Head of caudate nucleus (tissue), 42 donors: ENCODE measurements at regions not wholly inside any gene's neighbourhood (a gene's known extent, or its start where the extent isn't known, plus 50 kb on each side); places are given as distances from the start of the nearest gene placed in this dataset.

Experiments used
- DNase-seq, 42 donors: peaks; one replicate each; pipeline versions ENCODE4 v3.0.0 to v3.0.0-alpha.2; 2020 to 2021; ENCODE audit warnings: mixed read lengths in 7 of 42
- intact Hi-C: fragments of 100-400 bp; cut with DNase I; formaldehyde crosslinking; loops from one replicate; pipeline ENCODE4 v1.15.0; 2022

- intact Hi-C loops, result no loop called here
- DNase-seq, result no peak
These were observed 186.1 kb downstream of the AASDHPPT start for GRCh38 chr11:106263527-106263926.

- DNase-seq, result no peak
- intact Hi-C loops, result no loop called here
These were observed 193.6 kb downstream of the AASDHPPT start for GRCh38 chr11:106271086-106271485.

- DNase-seq, result no peak
- intact Hi-C loops, result no loop called here
These were observed 194.2 kb downstream of the AASDHPPT start for GRCh38 chr11:106271686-106272085.

GRCh38 chr11:106275151-106275550, 197.7 kb downstream of the AASDHPPT start:
- intact Hi-C loops, result no loop called here
- DNase-seq, result no peak

GRCh38 chr11:106276126-106276525, 198.7 kb downstream of the AASDHPPT start:
- intact Hi-C loops, result no loop called here
- DNase-seq, result no peak

- intact Hi-C loops, result no loop called here
- DNase-seq, result no peak
These were observed 199.5 kb downstream of the AASDHPPT start for GRCh38 chr11:106276859-106277436.

GRCh38 chr11:106277484-106277883, 200.0 kb downstream of the AASDHPPT start:
- no peak for DNase-seq
- intact Hi-C loops, result no loop called here

- no peak for DNase-seq
- intact Hi-C loops, result no loop called here
These were observed 200.9 kb downstream of the AASDHPPT start for GRCh38 chr11:106278391-106278790.

GRCh38 chr11:106280036-106280435, 202.6 kb downstream of the AASDHPPT start:
- no peak for DNase-seq
- intact Hi-C loops, result no loop called here

- DNase-seq, result no peak
- intact Hi-C loops, result no loop called here
These were observed 204.2 kb downstream of the AASDHPPT start for GRCh38 chr11:106281455-106282173.

- DNase-seq, result no peak
- intact Hi-C loops, result no loop called here
These were observed 209.5 kb downstream of the AASDHPPT start for GRCh38 chr11:106286881-106287504.

- no peak for DNase-seq
- intact Hi-C loops, result no loop called here
These were observed 210.6 kb downstream of the AASDHPPT start for GRCh38 chr11:106288057-106288456.

- intact Hi-C loops, result no loop called here
- no peak for DNase-seq
These were observed 211.4 kb downstream of the AASDHPPT start for GRCh38 chr11:106288822-106289387.

- intact Hi-C loops, result no loop called here
- no peak for DNase-seq
These were observed 215.1 kb downstream of the AASDHPPT start for GRCh38 chr11:106292526-106292925.

- DNase-seq, result no peak
- intact Hi-C loops, result no loop called here
These were observed 218.5 kb downstream of the AASDHPPT start for GRCh38 chr11:106295974-106296373.

- intact Hi-C loops, result no loop called here
- no peak for DNase-seq
These were observed 225.0 kb downstream of the AASDHPPT start for GRCh38 chr11:106302416-106302815.

GRCh38 chr11:106304274-106304673, 226.8 kb downstream of the AASDHPPT start:
- no peak for DNase-seq
- intact Hi-C loops, result no loop called here

- no peak for DNase-seq
- intact Hi-C loops, result no loop called here
These were observed 228.0 kb downstream of the AASDHPPT start for GRCh38 chr11:106305458-106305857.

GRCh38 chr11:106306942-106307341, 229.5 kb downstream of the AASDHPPT start:
- intact Hi-C loops, result no loop called here
- DNase-seq, result peak in 1 of 42 donors; percentile 16

GRCh38 chr11:106309070-106309684, 231.7 kb downstream of the AASDHPPT start:
- no peak for DNase-seq
- intact Hi-C loops, result no loop called here
